ENCODE measurements at regions not wholly inside any gene's neighbourhood (a gene's known extent, or its start where the extent isn't known, plus 50 kb on each side); places are given as distances from the start of the nearest gene placed in this dataset.

GRCh38 chr22:45094081-45094720 is 69.5 kb upstream of the NUP50 start:
- DNase-seq (ENCODE audit: extremely low spot score, insufficient read length, low read depth) (no peak), FAIRE-seq (no peak)

- DNase-seq (ENCODE audit: extremely low spot score, insufficient read length, low read depth) (no peak), FAIRE-seq (no peak)
Measured at GRCh38 chr22:45094825-45095224, 68.9 kb upstream of the NUP50 start.

DNA sequence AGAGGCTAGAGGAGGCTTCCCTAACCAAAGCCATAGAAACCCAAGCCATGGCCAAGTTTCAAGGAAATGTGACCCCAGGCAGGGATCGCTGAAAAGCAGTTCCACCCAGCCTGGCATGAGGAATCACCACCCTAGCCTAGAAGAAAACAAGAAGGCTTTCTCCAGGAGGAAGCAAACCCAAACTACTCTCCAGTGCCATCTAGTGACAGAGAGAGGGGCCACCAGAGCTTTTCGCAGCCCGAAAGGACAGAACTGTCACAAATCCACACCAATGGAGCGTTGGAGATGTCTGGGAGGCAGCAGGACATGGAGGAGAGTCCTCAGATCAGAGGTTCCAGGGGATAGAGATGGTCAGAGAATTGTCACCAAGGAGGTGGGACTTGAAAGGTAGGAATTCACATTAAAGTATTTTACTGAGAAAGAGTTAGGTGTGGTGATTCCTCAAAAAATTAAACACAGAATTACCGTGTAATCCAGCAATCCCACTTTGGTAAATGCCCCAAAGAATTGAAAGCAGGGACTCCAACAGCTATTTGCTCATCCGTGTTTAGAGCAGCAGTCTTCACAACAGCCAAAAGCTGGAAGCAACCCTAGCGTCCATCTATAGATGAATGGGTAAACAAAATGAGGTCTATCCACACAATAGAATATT is 67.3 kb upstream of the NUP50 start:
- FAIRE-seq = peak; percentile 88
- DNase-seq (ENCODE audit: extremely low spot score, insufficient read length, low read depth) = peak; percentile 49

DNA sequence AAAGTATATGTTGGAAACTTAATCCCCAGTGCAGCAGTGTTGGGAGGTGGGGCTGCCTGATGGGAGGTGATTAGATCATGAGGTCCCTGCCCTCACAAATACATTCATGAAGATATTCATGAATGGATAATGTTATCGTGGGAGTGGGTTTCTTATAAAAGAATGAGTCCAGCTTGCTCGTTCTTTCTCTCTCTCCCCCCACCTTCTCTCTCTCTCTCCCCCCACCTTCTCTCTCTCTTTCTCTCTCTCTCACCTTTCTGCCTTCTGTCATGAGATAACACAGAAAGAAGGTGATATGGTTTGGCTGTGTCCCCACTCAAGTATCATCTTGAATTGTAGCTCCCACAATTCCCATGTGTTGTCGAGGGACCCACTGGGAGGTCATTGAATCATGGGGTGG is 66.7 kb upstream of the NUP50 start:
- FAIRE-seq (no peak), DNase-seq (ENCODE audit: extremely low spot score, insufficient read length, low read depth) (no peak)

DNA sequence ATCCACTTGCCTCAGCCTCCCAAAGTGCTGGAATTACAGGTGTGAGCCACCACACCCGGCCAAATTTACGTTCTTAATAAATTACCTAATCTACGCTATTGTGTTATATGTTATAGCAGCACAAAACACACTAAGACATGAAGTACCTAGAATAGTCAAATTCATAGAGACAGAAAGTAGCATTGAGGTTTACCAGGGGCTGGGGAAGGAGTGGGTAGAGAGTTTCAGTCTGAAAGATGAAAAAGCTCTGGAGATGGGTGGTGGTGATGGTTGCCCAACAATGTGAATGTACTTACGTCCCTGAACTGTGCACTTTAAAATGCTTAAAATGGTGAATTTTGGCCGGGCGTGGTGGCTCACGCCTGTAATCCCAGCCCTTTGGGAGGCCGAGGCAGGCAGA is 65.7 kb upstream of the NUP50 start:
- no peak for DNase-seq (ENCODE audit: extremely low spot score, insufficient read length, low read depth)
- no peak for FAIRE-seq

- no peak for DNase-seq (ENCODE audit: extremely low spot score, insufficient read length, low read depth)
- no peak for FAIRE-seq
Measured at GRCh38 chr22:45099961-45100360, 63.8 kb upstream of the NUP50 start.

GRCh38 chr22:45101515-45102227 is 62.1 kb upstream of the NUP50 start:
- FAIRE-seq (no peak), DNase-seq (ENCODE audit: extremely low spot score, insufficient read length, low read depth) (peak; percentile 23)

GRCh38 chr22:45102896-45103420 is 60.8 kb upstream of the NUP50 start:
- FAIRE-seq (no peak), DNase-seq (ENCODE audit: extremely low spot score, insufficient read length, low read depth) (no peak)

- DNase-seq (ENCODE audit: extremely low spot score, insufficient read length, low read depth) (no peak), FAIRE-seq (no peak)
Measured at GRCh38 chr22:45103756-45104155, 60.0 kb upstream of the NUP50 start.

- no peak for DNase-seq (ENCODE audit: extremely low spot score, insufficient read length, low read depth)
- no peak for FAIRE-seq
Measured at GRCh38 chr22:45104313-45104712, 59.4 kb upstream of the NUP50 start.

GRCh38 chr22:45105281-45105702 is 58.4 kb upstream of the NUP50 start:
- FAIRE-seq (no peak), DNase-seq (ENCODE audit: extremely low spot score, insufficient read length, low read depth) (no peak)

DNA sequence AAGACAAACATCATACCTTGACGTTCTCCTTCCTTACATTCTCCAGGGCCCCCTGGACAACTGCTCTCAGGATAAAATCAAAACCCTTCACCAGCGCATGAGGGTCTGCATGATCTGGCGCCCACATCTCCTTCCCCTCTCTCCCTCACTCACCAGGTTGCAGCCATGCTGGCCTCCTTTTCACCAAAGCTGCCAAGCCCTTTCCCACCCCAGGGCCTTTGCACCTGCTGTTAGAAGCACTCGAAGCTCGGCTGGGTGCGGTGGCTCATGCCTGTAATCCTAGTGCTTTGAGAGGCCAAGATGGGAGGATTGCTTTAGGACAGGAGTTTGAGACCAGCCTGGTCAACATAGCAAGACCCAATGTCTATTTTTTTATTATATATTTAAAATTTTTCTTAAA is 56.1 kb upstream of the NUP50 start:
- FAIRE-seq (no peak), DNase-seq (ENCODE audit: extremely low spot score, insufficient read length, low read depth) (no peak)

DNA sequence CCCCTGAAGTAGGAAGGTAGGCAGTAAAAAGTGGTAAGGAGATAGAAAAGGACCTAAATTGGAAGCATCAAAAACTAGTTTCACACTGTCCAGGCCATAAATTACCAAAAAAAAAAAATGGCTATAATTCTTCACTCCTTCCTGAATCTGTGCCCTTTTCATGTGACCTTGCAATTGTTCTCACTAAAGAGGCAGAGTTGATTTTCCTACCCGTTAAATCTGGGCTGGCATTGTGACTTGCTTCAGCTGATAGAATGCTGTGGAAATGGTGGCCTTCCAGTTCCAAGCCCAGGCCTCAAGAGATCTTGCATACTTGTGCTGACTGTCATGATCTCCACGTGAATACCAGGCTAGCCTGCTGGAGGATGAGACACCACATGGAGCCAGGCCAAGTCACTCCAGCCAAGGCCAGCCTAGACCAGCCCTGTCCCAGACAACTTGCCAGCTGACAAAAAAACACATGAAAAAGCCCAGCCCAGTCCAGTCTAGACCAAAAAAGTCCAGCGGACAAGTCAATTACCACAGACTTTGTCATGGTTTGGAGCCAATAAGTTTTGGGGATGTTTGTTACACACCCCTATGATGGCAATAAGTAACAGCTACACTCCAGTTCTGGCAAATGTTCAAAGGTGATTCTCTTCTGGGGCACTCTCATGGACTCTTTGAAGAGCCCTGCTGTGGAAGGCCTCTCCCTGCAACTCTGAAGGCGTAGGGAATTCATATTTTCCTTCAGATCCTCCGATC is 51.4 kb upstream of the NUP50 start:
- FAIRE-seq = no peak

More for the DNA sequence above, 51.4 kb upstream of the NUP50 start:
- DNase-seq (ENCODE audit: extremely low spot score, insufficient read length, low read depth) = no peak

Measured in GM18507 (cell line).